Activated CD4-positive, alpha-beta T cell treated with anti-CD3 and anti-CD28 coated beads for 1 hour (primary cell): ENCODE measurements at regions not wholly inside any gene's neighbourhood (a gene's known extent, or its start where the extent isn't known, plus 50 kb on each side); places are given as distances from the start of the nearest gene placed in this dataset.
"Not testable (repeated sequence)": the region's sequence is repeated elsewhere in the genome, so short reads cannot be mapped to it uniquely, and the experiment has no call there.

Source experiments
- DNase-seq: peaks from one replicate; pipeline ENCODE4 v3.0.0-alpha.2; 2020

GRCh38 chr11:79550809-79551208 lies 110.0 kb upstream of the TENM4 start:
- no peak for DNase-seq

- DNase-seq = no peak
Measured at GRCh38 chr11:79547256-79547655, 106.4 kb upstream of the TENM4 start.

GRCh38 chr11:79546351-79546750 lies 105.5 kb upstream of the TENM4 start:
- DNase-seq = no peak

- DNase-seq = no peak
Measured at GRCh38 chr11:79544361-79544760, 103.5 kb upstream of the TENM4 start.

- no peak for DNase-seq
Measured at GRCh38 chr11:79543101-79543500, 102.3 kb upstream of the TENM4 start.

GRCh38 chr11:79541466-79541865 lies 100.6 kb upstream of the TENM4 start:
- no peak for DNase-seq

GRCh38 chr11:79538775-79539174 lies 97.9 kb upstream of the TENM4 start:
- no peak for DNase-seq

- DNase-seq = no peak
Measured at GRCh38 chr11:79536155-79536917, 95.5 kb upstream of the TENM4 start.

- DNase-seq = no peak
Measured at GRCh38 chr11:79535606-79536005, 94.8 kb upstream of the TENM4 start.

- no peak for DNase-seq
Measured at GRCh38 chr11:79525257-79525656, 84.4 kb upstream of the TENM4 start.

GRCh38 chr11:79522626-79523025 lies 81.8 kb upstream of the TENM4 start:
- no peak for DNase-seq

GRCh38 chr11:79520086-79520485 lies 79.3 kb upstream of the TENM4 start:
- DNase-seq = no peak

GRCh38 chr11:79515781-79516180 lies 75.0 kb upstream of the TENM4 start:
- DNase-seq = no peak

GRCh38 chr11:79514695-79515094 lies 73.9 kb upstream of the TENM4 start:
- DNase-seq = no peak

- no peak for DNase-seq
Measured at GRCh38 chr11:79514290-79514689, 73.5 kb upstream of the TENM4 start.

GRCh38 chr11:79512706-79513469 lies 72.1 kb upstream of the TENM4 start:
- no peak for DNase-seq

GRCh38 chr11:79510960-79511359 lies 70.1 kb upstream of the TENM4 start:
- no peak for DNase-seq

GRCh38 chr11:79508461-79508860 lies 67.6 kb upstream of the TENM4 start:
- no peak for DNase-seq

- no peak for DNase-seq
Measured at GRCh38 chr11:79507706-79508105, 66.9 kb upstream of the TENM4 start.

GRCh38 chr11:79506734-79507344 lies 66.0 kb upstream of the TENM4 start:
- DNase-seq = no peak

- DNase-seq = no peak
Measured at GRCh38 chr11:79506124-79506523, 65.3 kb upstream of the TENM4 start.

- no peak for DNase-seq
Measured at GRCh38 chr11:79503028-79503427, 62.2 kb upstream of the TENM4 start.

- DNase-seq = no peak
Measured at GRCh38 chr11:79501707-79502106, 60.9 kb upstream of the TENM4 start.

GRCh38 chr11:79499929-79500328 lies 59.1 kb upstream of the TENM4 start:
- DNase-seq = not testable (repeated sequence)
